Limb (tissue), 2 donors: ENCODE measurements at regions not wholly inside any gene's neighbourhood (a gene's known extent, or its start where the extent isn't known, plus 50 kb on each side); places are given as distances from the start of the nearest gene placed in this dataset.

ENCODE experiments used
- DNase-seq, 2 donors: peaks; one replicate each; pipeline ENCODE4 v3.0.0-alpha.2; 2016; ENCODE audit errors: extremely low spot score in 2 of 2

DNA sequence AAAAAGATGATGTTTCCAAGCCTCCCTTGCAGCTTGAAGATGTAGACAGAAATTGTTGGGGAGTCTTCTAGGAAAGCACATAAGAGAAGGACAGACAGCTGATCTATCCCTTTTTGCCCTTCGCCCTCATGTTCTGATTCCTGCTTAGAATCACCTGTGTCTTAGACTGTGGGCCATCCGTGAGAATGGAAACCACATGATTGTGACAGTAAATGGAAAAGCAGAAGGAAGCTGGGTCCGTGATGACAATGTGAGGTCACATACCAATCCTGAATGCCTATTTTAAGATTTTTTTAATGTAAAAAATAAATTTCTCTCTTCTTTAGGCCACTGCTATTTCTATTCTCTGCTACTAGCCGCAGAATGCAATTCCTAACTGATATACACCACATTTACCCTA, 67.7 kb upstream of the C1orf87 start:
- DNase-seq: no peak

DNA sequence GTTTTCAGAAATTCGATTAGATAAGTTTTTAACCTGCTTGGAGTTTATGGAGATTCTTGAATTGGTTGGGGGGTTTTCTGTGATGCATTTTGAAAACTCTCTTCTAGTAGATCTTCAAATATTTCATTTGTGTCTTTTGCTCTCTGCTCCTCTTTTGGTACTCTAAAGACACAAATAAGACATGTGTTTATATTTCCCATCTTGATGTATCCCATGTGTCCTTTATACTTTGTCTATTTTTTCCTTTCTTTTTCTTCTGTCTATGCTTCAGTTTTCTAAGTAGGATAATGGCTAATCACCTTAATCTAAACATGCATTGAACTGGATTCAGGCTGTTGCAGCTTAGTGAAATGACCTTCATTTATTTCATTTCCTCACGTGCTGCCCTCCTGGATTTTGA, 63.8 kb upstream of the C1orf87 start:
- no peak for DNase-seq

DNA sequence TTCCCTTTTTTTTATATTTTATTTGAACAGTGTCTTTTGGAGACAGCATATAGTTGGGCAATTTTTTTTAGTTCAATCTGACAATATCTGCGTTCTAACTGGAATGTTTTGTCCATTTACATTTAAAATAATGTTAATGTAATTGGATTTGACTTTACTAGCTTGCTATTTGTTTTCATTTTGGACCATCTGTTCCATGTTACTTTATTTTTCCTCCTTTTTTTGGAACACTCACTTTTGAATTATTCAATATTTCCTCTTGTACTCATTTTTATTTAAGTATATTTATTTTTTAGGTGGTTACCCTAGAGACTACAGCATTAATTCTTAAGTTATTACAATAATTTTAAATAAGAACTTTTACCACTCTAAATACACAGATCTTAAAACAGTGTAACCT, 62.8 kb upstream of the C1orf87 start:
- DNase-seq: no peak

DNA sequence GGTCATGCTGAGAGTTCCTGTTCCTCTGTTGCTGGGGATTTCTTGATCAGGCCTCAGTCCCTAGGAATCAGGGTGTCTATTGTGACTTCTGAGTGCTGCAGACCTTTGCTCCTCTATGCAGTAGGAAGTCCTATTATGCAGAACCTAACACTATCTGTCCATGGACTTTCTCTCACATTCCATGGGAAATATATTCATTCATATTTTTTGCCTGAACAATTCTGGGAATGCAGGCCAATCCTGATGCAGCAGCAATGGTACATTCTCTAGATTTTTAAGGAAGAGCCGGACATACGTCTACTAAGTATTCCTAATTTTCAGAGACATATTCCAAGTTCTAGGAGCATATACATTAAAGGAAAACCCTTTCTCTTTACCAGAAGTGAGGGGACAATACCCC, 61.1 kb upstream of the C1orf87 start:
- no peak for DNase-seq

DNA sequence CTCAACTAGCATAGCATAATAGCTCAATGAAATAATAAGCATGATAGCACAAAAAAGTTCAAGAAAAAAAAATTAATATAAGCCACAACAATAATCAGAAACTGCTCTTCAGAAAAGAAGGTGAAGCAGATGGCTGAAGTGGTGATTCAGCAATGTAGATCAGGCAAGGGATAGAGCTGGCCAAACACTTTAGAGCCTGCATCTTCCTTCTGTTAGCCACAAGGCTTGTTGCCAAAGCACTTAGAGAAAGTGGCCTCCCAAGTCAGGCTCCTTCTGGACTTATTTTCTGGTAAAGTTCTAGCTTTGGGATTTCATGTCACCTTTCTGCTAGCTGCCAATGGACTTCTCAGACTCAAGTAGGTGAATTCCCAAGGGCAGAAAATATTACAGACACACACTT, 60.3 kb upstream of the C1orf87 start:
- DNase-seq: no peak

DNA sequence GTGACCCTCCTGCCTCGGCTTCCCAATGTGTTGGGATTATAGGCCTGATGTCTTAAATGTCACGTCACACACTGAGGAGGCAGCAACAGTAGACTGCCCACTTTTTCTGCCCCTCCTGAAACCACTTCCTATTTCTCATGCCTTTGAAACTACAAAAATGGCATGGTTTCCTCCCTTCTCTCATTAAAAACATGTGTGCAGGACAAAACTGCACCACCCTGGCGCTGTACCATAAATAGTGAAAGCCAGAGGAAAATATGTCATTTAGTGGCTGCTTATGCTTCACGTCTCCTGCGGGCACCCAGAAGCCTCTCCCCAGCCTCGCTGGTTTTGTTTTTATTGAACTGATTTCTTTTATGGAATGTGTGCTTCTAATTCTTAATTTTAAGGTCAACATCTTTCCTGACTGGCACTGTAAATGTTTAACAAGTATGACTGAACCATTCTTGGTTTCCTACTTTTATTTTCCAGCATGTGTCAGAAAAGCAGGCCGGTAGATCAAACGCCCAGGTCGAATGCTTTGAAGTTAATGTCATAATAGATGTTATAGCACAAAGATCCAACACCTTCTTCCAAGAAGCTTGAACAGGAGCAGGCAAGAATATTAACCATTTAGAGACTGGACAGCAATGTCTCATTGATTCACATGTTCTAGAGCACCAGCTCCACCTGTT, 59.6 kb upstream of the C1orf87 start:
- peak in 1 of 2 donors; percentile 42 for DNase-seq

DNA sequence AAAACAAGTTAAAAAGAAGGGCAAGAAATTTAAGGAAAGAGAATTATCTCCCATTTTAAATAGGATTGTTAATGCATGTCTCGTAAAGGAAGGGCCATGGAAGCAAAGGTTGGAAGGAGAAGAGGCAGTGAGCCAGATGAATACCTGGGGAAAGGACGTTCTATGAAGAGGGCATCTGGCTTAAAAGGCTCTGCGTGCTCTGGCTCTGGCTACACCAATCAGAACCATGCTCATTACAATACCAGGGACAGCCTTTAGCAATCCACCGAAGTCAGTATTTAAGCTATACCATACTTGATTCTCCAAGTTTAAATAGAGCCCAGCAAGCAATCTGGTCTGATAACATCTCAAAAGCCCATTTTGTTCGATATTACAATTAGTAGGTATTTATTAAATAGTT, 58.5 kb upstream of the C1orf87 start:
- DNase-seq: no peak

DNA sequence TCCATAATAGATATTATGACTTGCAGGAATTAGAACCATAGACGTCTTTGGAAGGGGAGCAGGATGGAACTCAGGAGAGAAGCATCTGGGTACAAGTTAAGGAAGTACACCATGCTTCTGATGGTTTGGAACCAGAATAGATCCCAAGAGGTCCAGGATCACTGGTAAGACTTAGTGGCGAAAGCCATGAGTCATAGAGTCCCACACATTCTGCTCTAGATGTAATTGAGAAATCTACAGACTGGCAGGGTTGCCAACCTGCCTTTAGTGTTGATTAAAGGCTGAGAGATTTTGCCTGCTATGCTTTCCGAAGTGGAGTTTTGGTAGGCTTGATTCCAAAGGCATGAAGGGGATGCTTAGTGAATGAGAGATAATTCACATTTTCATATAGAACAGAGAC, 57.1 kb upstream of the C1orf87 start:
- DNase-seq: no peak

DNA sequence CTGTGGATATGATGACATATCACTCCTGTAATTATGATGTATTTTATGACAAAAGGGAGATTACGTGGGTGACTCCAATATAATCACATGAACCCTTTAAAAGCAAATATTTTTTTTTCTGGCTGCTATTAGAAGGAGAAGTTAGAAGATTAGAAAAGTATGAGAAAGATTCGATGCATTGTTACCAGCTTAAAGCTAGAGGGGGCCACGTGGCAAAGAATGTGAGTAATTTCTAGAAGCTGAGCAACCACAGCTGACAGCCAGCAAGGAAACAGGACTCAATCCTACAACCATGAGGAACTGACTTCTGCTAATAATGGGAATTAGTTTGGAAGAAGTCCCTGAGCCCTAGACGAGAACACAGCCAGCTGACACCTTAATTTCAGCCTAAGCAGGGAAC, 56.3 kb upstream of the C1orf87 start:
- no peak for DNase-seq

DNA sequence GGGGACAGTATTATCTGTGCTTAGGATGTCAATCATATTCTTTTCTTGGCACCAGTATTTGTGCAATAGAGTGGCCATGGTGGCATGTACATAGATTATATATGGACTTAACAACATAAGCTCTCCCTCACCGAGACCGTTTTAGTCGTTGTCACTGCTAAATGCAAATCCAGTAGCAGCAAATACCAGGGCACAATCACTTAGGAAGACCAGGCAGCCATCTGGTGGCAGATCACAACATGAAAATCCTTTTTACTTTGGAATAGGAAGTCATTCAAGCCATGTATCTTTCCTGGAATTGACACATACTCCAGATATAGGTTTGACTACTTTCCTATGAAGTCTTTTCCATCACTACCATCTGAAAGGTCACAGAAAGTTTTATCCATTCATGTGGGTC, 53.2 kb upstream of the C1orf87 start:
- no peak for DNase-seq
